Chondrocyte (in vitro differentiated cells): ENCODE measurements at regions not wholly inside any gene's neighbourhood (a gene's known extent, or its start where the extent isn't known, plus 50 kb on each side); places are given as distances from the start of the nearest gene placed in this dataset.

Source experiments
- DNase-seq: peaks from one replicate; pipeline ENCODE4 v3.0.0; 2021; ENCODE audit warnings: mixed read lengths, low spot score
- H3K27ac Mint-ChIP-seq: one replicate; pipeline ENCODE4 v1.8.0; 2021; ENCODE audit warnings: mild to moderate bottlenecking, moderate library complexity, mixed read lengths; ENCODE audit not compliant: unreplicated experiment
- H3K27me3 Mint-ChIP-seq: 2 replicates; pipeline ENCODE4 v1.8.0; 2021; ENCODE audit warnings: low read depth, mixed read lengths
- H3K36me3 Mint-ChIP-seq: 2 replicates; pipeline ENCODE4 v1.8.0; 2021; ENCODE audit warnings: low read depth, mixed read lengths
- H3K4me1 Mint-ChIP-seq: 2 replicates; pipeline ENCODE4 v1.8.0; 2021; ENCODE audit warnings: low read depth, mild to moderate bottlenecking, mixed read lengths
- H3K4me3 Mint-ChIP-seq: one replicate; pipeline ENCODE4 v1.8.0; 2021; ENCODE audit warnings: mild to moderate bottlenecking, moderate library complexity, mixed read lengths; ENCODE audit not compliant: unreplicated experiment
- H3K9me3 Mint-ChIP-seq: 2 replicates; pipeline ENCODE4 v1.8.0; 2021; ENCODE audit warnings: low read depth, mixed read lengths
- TF ChIP-seq, protein P1 (sequence below): fragments of 200-600 bp; sonication (generic); IDR thresholded peaks from 2 replicates; pipeline ENCODE4 v1.5.0; 2021; ENCODE audit warnings: antibody characterized with exemption, mild to moderate bottlenecking, moderate library complexity

DNA sequence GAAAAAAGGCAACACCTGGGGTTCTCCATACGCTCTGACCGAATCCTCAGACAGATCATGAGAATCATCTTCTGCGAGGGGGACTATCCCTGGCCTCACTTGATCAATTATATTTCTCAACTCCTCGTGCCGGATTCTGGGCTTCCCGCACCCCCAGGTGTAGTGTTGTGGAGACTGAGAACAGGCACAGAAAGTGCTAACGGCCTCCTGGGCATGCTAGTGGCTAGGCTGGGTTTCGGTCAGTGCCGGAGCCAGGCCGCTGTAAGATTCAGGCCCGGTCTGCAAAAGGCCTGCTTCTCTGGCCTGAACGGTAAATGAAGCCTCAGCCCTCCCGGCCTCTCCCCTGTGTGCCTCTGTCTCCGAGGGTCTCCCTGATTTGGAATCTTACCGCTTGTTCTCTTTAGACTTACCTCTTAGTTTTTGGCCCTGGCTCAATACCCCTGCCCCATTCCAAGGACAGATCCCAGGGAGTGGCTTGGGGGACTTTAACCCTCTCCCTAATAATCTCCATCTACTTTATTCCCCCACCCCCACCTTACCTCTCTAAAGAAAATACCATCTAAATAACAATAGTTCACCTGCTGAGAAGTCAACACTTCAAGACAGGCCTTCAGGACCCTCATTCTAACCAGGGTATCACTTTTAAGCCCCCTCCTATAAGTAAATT lies 79.0 kb upstream of the MEDAG start:
- no peak for DNase-seq
- Mint-ChIP-seq H3K9me3 (no peaks in the 10 kb centered on the region), H3K36me3 (no peaks in the 10 kb centered on the region), H3K27ac (no peak overlapping the region), H3K4me3 (no peak overlapping the region), H3K4me1 (peaks cover 26% of the 10 kb centered on the region), H3K27me3 (no peaks in the 10 kb centered on the region)
- TF ChIP-seq, protein P1, sequence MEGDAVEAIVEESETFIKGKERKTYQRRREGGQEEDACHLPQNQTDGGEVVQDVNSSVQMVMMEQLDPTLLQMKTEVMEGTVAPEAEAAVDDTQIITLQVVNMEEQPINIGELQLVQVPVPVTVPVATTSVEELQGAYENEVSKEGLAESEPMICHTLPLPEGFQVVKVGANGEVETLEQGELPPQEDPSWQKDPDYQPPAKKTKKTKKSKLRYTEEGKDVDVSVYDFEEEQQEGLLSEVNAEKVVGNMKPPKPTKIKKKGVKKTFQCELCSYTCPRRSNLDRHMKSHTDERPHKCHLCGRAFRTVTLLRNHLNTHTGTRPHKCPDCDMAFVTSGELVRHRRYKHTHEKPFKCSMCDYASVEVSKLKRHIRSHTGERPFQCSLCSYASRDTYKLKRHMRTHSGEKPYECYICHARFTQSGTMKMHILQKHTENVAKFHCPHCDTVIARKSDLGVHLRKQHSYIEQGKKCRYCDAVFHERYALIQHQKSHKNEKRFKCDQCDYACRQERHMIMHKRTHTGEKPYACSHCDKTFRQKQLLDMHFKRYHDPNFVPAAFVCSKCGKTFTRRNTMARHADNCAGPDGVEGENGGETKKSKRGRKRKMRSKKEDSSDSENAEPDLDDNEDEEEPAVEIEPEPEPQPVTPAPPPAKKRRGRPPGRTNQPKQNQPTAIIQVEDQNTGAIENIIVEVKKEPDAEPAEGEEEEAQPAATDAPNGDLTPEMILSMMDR = no peak

DNA sequence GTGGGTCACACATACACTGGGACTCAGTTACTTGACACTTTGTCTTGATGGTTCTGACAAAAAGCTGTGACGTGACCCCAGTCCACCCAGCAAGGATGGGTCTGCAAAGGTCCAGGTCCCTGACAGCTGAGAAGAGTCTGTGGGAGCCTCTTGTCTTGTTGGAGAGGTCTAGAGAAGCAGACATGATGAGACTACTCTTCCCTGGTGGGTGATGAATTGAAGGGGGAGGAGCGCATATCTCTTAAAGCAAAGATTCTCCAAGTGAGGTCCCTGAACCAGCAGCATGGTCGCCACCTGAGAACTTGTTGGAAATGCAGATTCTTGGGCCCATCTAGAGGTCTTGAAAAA lies 78.5 kb upstream of the MEDAG start:
- DNase-seq = no peak
- Mint-ChIP-seq H3K4me1 (peaks cover 25% of the 10 kb centered on the region), H3K36me3 (no peaks in the 10 kb centered on the region), H3K27ac (no peak overlapping the region), H3K4me3 (no peak overlapping the region), H3K27me3 (no peaks in the 10 kb centered on the region), H3K9me3 (no peaks in the 10 kb centered on the region)
- TF ChIP-seq, protein P1 = no peak

DNA sequence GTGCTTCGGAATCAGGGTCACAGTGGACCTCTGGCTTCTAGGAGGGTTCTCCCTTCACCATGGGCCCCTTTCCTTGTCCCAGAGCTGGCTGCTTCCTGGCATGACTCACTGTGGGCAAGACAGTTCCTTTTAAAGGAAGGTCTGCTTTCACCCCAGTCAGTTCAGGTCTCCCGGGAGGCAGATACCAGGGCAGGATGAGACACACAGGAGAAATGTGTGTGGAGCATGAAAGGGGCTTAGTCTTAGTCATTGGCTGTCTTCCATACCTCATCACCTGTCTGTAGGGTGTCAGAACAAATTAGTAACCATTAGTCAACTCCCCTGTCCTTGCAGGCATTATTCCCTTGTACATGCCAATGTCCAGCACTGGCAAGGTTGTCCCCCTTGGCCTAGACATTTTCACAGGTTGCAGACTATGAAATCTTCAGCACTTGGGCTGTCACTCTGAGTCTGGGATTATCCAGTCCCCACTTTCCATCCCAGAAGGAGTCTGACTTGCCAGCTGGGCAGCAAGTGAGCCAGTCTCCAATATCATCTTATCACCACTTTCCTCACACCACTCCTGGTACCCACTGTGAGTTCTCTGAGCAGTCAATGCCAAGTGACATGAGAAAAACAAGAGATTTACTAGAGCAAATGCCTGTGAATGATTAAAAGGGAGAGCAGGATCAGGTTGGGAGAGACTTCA lies 76.8 kb upstream of the MEDAG start:
- Mint-ChIP-seq H3K9me3 (no peaks in the 10 kb centered on the region), H3K4me3 (no peak overlapping the region), H3K36me3 (no peaks in the 10 kb centered on the region), H3K27me3 (no peaks in the 10 kb centered on the region), H3K27ac (peak overlapping the region; percentile 5), H3K4me1 (peaks cover 38% of the 10 kb centered on the region)
- DNase-seq = no peak
- TF ChIP-seq, protein P1 = no peak

DNA sequence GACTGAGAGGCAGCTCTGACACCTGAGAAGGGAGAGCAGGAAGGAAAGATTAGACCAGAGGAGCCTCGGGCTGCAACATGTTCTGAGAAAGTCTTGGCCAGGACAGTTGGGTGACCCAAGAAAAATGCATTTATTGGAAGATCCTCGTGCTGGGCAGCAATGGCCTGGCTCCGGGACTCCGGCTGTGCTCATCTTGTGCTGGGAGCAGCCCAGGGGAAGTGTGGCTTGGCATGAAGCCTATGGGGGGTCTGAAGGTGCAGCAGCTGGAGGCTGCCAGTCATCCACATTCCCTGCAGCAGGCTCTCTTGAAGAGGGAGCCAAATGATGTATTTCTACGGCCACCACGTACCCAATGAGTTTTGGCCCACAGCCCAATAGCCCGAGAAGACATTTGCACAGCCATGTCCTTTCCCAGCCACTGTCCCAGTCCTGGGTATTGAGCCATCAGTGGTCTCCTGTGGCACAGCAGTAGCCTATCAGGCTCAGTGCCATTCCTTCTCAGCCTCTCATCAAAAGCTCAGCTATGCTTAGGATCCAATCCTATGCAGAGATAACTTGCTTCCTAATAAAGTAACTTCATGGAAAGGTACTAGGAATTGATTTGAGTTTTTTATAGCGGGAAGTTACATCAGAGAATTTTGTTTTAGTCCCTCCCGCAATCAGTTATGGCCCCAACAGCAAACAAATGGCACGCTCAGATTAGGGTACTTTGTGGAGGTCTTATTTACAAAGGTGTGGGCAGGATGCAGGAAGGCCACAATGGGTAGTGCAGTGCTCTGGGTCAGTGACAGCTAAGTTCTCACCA lies 76.0 kb upstream of the MEDAG start:
- no peak overlapping the region for H3K4me3 Mint-ChIP-seq
- H3K27me3 Mint-ChIP-seq = no peaks in the 10 kb centered on the region
- TF ChIP-seq, protein P1 = no peak
- no peak for DNase-seq
- H3K36me3 Mint-ChIP-seq = no peaks in the 10 kb centered on the region
- H3K27ac Mint-ChIP-seq = peak overlapping the region; percentile 0
- H3K4me1 Mint-ChIP-seq = peaks cover 40% of the 10 kb centered on the region
- H3K9me3 Mint-ChIP-seq = no peaks in the 10 kb centered on the region

DNA sequence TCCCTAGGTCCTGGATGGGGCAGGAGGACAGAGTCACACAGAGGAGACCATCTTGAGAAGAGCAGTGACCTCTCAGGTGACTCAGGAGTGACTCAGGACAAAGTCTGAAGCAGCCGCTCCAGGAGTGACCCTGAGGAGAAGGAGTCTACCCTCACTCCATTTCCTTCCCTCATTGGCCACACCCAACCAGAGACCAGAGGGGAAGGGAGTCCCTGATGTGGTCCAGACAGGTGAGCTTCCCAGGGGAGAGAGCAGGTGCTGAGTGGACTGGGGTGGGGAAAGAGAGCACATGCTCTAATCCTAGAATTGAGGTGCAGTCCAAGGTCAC lies 75.5 kb upstream of the MEDAG start:
- Mint-ChIP-seq H3K27ac (no peak overlapping the region), H3K4me3 (no peak overlapping the region), H3K4me1 (peaks cover 43% of the 10 kb centered on the region)

More for the DNA sequence above, 75.5 kb upstream of the MEDAG start:
- H3K27me3 Mint-ChIP-seq = no peaks in the 10 kb centered on the region
- H3K36me3 Mint-ChIP-seq = no peaks in the 10 kb centered on the region
- TF ChIP-seq, protein P1 = no peak
- no peak for DNase-seq
- H3K9me3 Mint-ChIP-seq = no peaks in the 10 kb centered on the region
